MCF 10A (cell line): ENCODE measurements at regions not wholly inside any gene's neighbourhood (a gene's known extent, or its start where the extent isn't known, plus 50 kb on each side); places are given as distances from the start of the nearest gene placed in this dataset.

Source experiments
- BruUV-seq: library from RNA; stranded (reverse); fragments of 400-500 nt; replicated peaks from 2 replicates; lab custom pipeline; 2021; lab: Mats Ljungman, UMichigan
- CTCF ChIA-PET: fragments of 300-600 bp; sonication (Branson Sonifier 250); formaldehyde crosslinking; extraction: SDS; loops from one replicate; lab custom pipeline; 2021; ENCODE audit warnings: antibody characterized with exemption, inconsistent platforms; lab: Yijun Ruan, JAX
- POLR2A ChIA-PET: fragments of 300-600, 350-650 bp; sonication (Branson Sonifier 250); formaldehyde crosslinking; extraction: SDS; loops from one replicate; lab custom pipeline; 2020; ENCODE audit warnings: antibody characterized with exemption, inconsistent platforms; lab: Yijun Ruan, JAX
- DNase-seq: peaks from one replicate; pipeline ENCODE4 v3.0.0-alpha.2; 2018; ENCODE audit not compliant: unreplicated experiment
- H3K27ac Mint-ChIP-seq: one replicate; pipeline ENCODE4 v1.8.0; 2022; ENCODE audit warnings: mild to moderate bottlenecking, low read depth, mixed read lengths; ENCODE audit not compliant: unreplicated experiment
- H3K27me3 Mint-ChIP-seq: one replicate; pipeline ENCODE4 v1.8.0; 2022; ENCODE audit warnings: mixed read lengths; ENCODE audit not compliant: insufficient read depth, unreplicated experiment
- H3K36me3 Mint-ChIP-seq: one replicate; pipeline ENCODE4 v1.8.0; 2022; ENCODE audit warnings: mild to moderate bottlenecking, moderate library complexity, mixed read lengths; ENCODE audit not compliant: insufficient read depth, unreplicated experiment
- H3K4me1 Mint-ChIP-seq: one replicate; pipeline ENCODE4 v1.8.0; 2022; ENCODE audit warnings: mixed read lengths; ENCODE audit not compliant: insufficient read depth, unreplicated experiment
- H3K4me3 Mint-ChIP-seq: one replicate; pipeline ENCODE4 v1.8.0; 2022; ENCODE audit warnings: mild to moderate bottlenecking, moderate library complexity, mixed read lengths; ENCODE audit not compliant: unreplicated experiment
- H3K9me3 Mint-ChIP-seq: one replicate; pipeline ENCODE4 v1.8.0; 2022; ENCODE audit warnings: mixed read lengths; ENCODE audit not compliant: unreplicated experiment
- CTCF ChIP-seq: fragments of 200-600 bp; IDR thresholded peaks from one replicate; pipeline ENCODE4 v1.8.0; 2022; ENCODE audit warnings: antibody characterized with exemption, mild to moderate bottlenecking; ENCODE audit not compliant: unreplicated experiment
- intact Hi-C: fragments of 100-400 bp; cut with micrococcal nuclease; formaldehyde crosslinking; loops from 2 replicates; pipeline ENCODE4 v1.14.1; 2022

- no TSS peak for BruUV-seq
- no peaks in the 10 kb centered on the region for H3K9me3 Mint-ChIP-seq
- CTCF ChIA-PET = interaction anchor here (1.0 to 1.3 kb wide), 3 partner anchors 12 to 55 kb away, joined by 3 to 8 read pairs (median 5); no protein-coding TSS in a partner anchor
- H3K36me3 Mint-ChIP-seq = no peaks in the 10 kb centered on the region
- DNase-seq = no peak
- TF ChIP-seq CTCF = no peak
- intact Hi-C loops = no loop called here
- peaks cover 12% of the 10 kb centered on the region for H3K27me3 Mint-ChIP-seq
- no peak overlapping the region for H3K4me3 Mint-ChIP-seq
- H3K27ac Mint-ChIP-seq = no peak overlapping the region
- POLR2A ChIA-PET = no interaction called here
- H3K4me1 Mint-ChIP-seq = no peaks in the 10 kb centered on the region
These were observed 471.8 kb downstream of the GBE1 start for GRCh38 chr3:81289676-81290075.

GRCh38 chr3:81279481-81280379, 481.7 kb downstream of the GBE1 start:
- intact Hi-C loops = no loop called here
- Mint-ChIP-seq H3K36me3 (no peaks in the 10 kb centered on the region), H3K9me3 (no peaks in the 10 kb centered on the region), H3K4me1 (no peaks in the 10 kb centered on the region), H3K27me3 (peaks cover 69% of the 10 kb centered on the region), H3K27ac (no peak overlapping the region), H3K4me3 (no peak overlapping the region)
- BruUV-seq = no TSS peak
- POLR2A ChIA-PET = no interaction called here
- no peak for DNase-seq
- CTCF ChIA-PET = no interaction called here
- TF ChIP-seq CTCF = no peak

- H3K4me1 Mint-ChIP-seq = no peaks in the 10 kb centered on the region
- H3K27me3 Mint-ChIP-seq = peaks cover 83% of the 10 kb centered on the region
- H3K36me3 Mint-ChIP-seq = no peaks in the 10 kb centered on the region
- CTCF ChIA-PET = interaction anchor here (1.5 kb wide), 1 partner anchor 24 kb away, joined by 5 read pairs; no protein-coding TSS in a partner anchor
- intact Hi-C loops = no loop called here
- no TSS peak for BruUV-seq
- H3K9me3 Mint-ChIP-seq = no peaks in the 10 kb centered on the region
- H3K27ac Mint-ChIP-seq = no peak overlapping the region
- no peak overlapping the region for H3K4me3 Mint-ChIP-seq
- POLR2A ChIA-PET = no interaction called here
- no peak for DNase-seq
- no peak for TF ChIP-seq CTCF
These were observed 483.6 kb downstream of the GBE1 start for GRCh38 chr3:81277853-81278252.

- no peak overlapping the region for H3K27ac Mint-ChIP-seq
- intact Hi-C loops = no loop called here
These were observed 486.8 kb downstream of the GBE1 start for GRCh38 chr3:81274671-81275070.

More at GRCh38 chr3:81274671-81275070, 486.8 kb downstream of the GBE1 start:
- ChIA-PET CTCF (interaction anchor here (0.9 kb wide), 1 partner anchor 27 kb away, joined by 3 read pairs; no protein-coding TSS in a partner anchor), POLR2A (no interaction called here)
- Mint-ChIP-seq H3K4me1 (no peaks in the 10 kb centered on the region), H3K36me3 (no peaks in the 10 kb centered on the region), H3K27me3 (peaks cover 83% of the 10 kb centered on the region), H3K4me3 (no peak overlapping the region), H3K9me3 (no peaks in the 10 kb centered on the region)
- no TSS peak for BruUV-seq
- no peak for TF ChIP-seq CTCF
- DNase-seq = no peak
